ENCODE measurements at regions not wholly inside any gene's neighbourhood (a gene's known extent, or its start where the extent isn't known, plus 50 kb on each side); places are given as distances from the start of the nearest gene placed in this dataset.
"Not testable (repeated sequence)": the region's sequence is repeated elsewhere in the genome, so short reads cannot be mapped to it uniquely, and the experiment has no call there.

DNA sequence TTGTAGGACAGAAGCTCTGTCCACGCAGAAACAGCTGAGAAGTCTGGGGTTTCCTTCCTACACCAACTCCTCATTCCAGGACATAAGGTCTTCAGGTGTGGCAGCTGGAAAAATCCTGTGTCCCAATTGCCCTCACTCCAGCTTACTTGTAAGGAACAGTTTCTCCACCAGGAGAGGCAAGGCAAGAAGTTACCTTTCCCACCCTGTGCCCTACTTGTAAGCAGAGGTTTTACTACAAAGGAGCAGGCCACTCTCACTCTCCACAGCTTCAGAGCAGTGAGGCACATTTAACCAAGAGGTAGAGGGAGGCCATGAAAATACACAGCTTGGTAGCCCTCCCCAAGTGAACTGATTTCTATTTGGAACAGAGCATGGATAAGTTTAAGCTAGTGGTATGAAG, 277.3 kb upstream of the SPATA31A3 start:
- not testable (repeated sequence) for H3K9me3 Mint-ChIP-seq

DNA sequence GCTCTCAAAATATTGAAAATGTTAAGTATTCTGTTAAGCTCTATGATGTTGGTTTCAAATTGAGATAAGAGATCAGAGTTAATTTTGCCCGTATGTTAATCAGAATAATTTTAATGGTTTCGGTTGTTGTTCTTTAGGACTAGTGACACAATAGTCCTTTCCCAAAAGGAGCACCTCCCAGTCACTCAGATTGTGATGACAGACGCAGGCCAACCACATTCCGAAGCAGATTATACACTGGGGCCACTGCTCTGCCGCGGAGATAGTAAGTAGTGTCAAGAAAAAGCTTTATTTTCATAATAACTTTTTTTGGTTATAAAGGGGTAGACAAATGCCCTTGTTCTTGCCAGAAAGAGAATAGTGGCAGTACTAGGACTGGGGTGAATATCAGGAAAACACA, 265.5 kb upstream of the SPATA31A3 start:
- H3K36me3 Mint-ChIP-seq (ENCODE audit: low read depth); H3K4me1 Mint-ChIP-seq (ENCODE audit: low read depth); H3K27ac Mint-ChIP-seq; POLR2A ChIA-PET; H3K9me3 Mint-ChIP-seq; CTCF ChIA-PET; DNase-seq; ATAC-seq; intact Hi-C loops (cut with micrococcal nuclease); H3K27me3 Mint-ChIP-seq; H3K4me3 Mint-ChIP-seq: not testable (repeated sequence)

More for the DNA sequence above, 277.3 kb upstream of the SPATA31A3 start:
- POLR2A ChIA-PET; ATAC-seq; H3K4me1 Mint-ChIP-seq (ENCODE audit: low read depth); DNase-seq; H3K4me3 Mint-ChIP-seq; H3K27ac Mint-ChIP-seq; CTCF ChIA-PET; H3K36me3 Mint-ChIP-seq (ENCODE audit: low read depth); intact Hi-C loops (cut with micrococcal nuclease); H3K27me3 Mint-ChIP-seq: not testable (repeated sequence)

DNA sequence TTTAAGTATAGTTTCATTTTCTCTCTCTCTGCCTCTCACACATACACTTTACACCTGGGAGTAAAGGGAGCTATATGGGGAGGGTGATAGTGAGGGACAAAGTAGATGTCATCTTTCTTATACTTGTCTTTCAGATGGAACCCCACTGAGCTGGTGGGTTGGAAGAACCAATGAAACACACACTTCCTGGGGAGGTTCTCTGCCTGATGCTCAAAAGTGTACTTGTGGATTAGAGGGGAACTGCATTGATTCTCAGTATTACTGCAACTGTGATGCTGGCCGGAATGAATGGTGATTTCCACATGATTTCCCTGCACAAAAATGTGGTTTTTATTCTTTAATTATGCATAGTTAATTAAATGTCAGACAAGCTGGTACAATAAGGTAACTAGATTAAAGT, 256.6 kb upstream of the SPATA31A3 start:
- intact Hi-C loops (cut with micrococcal nuclease); ATAC-seq; H3K4me1 Mint-ChIP-seq (ENCODE audit: low read depth); H3K4me3 Mint-ChIP-seq; H3K27me3 Mint-ChIP-seq; H3K27ac Mint-ChIP-seq; CTCF ChIA-PET; H3K9me3 Mint-ChIP-seq; DNase-seq; POLR2A ChIA-PET; H3K36me3 Mint-ChIP-seq (ENCODE audit: low read depth): not testable (repeated sequence)

DNA sequence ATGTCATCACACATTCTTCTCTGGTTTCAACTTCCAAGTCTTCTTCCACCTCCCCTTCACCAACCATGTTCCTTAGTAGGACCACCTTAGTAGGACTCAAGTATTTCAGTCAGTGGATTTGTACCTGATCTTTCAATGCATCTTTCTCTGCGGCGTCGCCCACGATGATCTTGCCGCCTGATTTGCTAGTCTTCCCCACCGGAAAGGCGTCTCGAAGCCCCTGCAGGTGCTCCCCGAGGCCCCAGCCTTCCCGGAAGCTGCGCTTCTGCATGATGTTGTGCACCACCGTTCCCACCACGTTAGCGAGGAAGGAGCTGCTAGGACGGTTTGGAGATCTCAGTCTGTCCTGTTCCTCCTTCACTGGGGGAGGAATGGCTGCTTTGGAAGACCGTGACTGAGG, 219.7 kb upstream of the SPATA31A3 start:
- CTCF ChIA-PET; H3K27me3 Mint-ChIP-seq; H3K4me1 Mint-ChIP-seq (ENCODE audit: low read depth); H3K27ac Mint-ChIP-seq; H3K9me3 Mint-ChIP-seq; H3K4me3 Mint-ChIP-seq; H3K36me3 Mint-ChIP-seq (ENCODE audit: low read depth); intact Hi-C loops (cut with micrococcal nuclease); DNase-seq; ATAC-seq; POLR2A ChIA-PET: not testable (repeated sequence)

DNA sequence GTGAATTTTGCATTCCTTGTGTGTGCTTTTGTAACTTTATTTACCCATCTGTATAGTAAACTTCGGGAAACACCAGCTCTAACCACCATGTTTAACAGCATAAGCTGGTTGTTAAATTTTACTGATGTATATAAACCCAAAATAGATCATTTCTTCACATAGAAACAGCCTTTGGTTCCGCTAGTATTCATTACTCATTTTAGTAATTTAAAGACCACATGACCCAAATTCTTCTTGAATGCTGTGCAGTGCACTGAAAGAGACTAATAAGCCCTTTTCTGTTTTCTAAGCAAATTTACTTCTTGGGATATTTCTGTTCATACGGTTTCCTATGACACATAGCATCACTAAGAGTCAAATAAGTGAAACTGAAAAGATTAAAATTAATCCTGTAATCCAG, 218.5 kb upstream of the SPATA31A3 start:
- H3K9me3 Mint-ChIP-seq; H3K27ac Mint-ChIP-seq; DNase-seq; H3K4me3 Mint-ChIP-seq; CTCF ChIA-PET; H3K27me3 Mint-ChIP-seq; H3K36me3 Mint-ChIP-seq (ENCODE audit: low read depth); intact Hi-C loops (cut with micrococcal nuclease); H3K4me1 Mint-ChIP-seq (ENCODE audit: low read depth); POLR2A ChIA-PET; ATAC-seq: not testable (repeated sequence)

DNA sequence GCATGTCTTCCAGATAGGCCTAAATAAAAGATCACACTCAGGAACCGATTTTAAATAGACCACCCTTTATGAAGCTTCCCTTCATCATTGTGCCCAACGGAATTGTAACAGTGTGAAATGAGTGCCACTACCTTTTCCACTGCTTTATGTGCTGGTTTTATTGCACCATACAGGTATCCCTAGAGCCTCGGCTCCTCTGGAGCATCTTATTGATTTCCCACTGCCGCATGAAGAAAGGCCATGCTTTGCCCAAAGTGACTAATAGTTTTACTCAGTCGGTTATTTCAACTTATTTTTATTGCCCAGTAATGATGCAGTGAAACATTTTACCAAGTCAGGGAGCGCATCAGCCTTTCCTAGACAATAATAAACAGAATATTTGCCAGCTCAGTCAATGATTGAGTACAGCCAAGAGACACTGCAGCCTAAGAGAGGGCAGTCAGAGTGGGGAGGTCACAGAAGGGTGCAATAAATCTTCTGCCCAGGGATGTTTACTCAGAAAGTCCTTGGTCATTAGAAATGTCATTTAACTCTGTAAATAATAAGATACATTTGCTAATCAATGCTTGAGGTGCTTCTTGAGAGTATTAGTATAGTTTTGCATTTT, 216.6 kb upstream of the SPATA31A3 start:
- ATAC-seq; CTCF ChIA-PET; H3K9me3 Mint-ChIP-seq; H3K4me3 Mint-ChIP-seq; H3K27ac Mint-ChIP-seq; H3K36me3 Mint-ChIP-seq (ENCODE audit: low read depth); intact Hi-C loops (cut with micrococcal nuclease); POLR2A ChIA-PET; H3K4me1 Mint-ChIP-seq (ENCODE audit: low read depth); DNase-seq; H3K27me3 Mint-ChIP-seq: not testable (repeated sequence)

DNA sequence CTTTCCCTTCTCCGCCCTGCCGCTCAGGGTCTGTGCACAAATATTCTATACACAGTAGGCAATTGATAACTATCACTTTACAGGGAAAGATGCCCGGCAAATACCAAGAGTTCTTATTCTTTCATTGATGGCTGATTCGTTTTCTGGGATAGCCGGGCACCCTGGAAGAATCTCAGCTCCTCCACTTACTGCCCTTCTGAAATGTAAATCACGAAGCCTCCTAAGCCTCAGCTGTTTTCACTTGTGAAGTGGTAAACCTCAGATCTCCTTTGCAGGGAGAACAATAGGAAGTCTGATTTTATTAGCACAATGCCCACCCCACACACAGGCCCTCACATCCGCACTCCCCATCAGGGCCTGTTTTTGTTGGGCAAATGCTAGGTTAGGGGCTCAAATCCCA, 203.8 kb upstream of the SPATA31A3 start:
- DNase-seq; POLR2A ChIA-PET; H3K9me3 Mint-ChIP-seq; H3K4me1 Mint-ChIP-seq (ENCODE audit: low read depth); H3K27ac Mint-ChIP-seq; H3K36me3 Mint-ChIP-seq (ENCODE audit: low read depth); H3K27me3 Mint-ChIP-seq; CTCF ChIA-PET; intact Hi-C loops (cut with micrococcal nuclease); ATAC-seq; H3K4me3 Mint-ChIP-seq: not testable (repeated sequence)

DNA sequence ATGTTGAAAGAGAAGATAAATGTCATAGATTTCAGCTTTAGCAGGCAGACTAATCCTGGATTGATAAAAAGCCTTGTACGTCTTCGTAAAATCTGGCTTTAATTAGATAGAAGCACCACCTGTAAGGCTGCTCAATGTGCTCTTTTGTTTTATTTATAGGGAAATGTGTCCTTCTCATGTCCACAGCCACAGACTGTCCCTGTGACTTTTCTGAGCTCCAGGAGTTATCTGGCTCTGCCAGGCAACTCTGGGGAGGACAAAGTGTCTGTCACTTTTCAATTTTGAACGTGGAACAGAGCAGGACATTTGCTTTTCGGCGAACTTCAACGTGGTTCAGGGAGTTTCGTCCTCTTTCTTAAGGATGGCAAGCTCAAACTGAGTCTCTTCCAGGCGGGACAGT, 203.0 kb upstream of the SPATA31A3 start:
- ATAC-seq; H3K27me3 Mint-ChIP-seq; H3K9me3 Mint-ChIP-seq; CTCF ChIA-PET; H3K4me1 Mint-ChIP-seq (ENCODE audit: low read depth); POLR2A ChIA-PET; DNase-seq; H3K36me3 Mint-ChIP-seq (ENCODE audit: low read depth); intact Hi-C loops (cut with micrococcal nuclease); H3K4me3 Mint-ChIP-seq; H3K27ac Mint-ChIP-seq: not testable (repeated sequence)

DNA sequence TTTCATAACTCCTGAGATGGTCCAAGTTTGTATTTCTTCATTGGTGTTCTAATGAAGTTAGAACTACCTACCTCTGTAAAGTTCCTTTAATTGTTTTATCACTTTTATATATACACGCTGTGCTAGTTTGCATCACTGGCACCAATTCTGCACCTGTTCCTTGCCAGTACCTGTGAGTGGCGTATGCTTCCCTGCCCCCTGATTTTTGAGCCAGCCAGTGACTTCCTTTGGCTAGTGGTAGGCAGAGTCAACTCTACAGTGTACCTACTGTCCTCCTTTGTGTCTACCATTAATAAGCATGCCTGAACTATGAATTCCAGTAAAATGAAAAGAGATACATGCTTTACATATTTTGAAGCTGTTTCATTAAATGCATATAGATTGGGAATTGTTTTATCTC, 186.8 kb upstream of the SPATA31A3 start:
- intact Hi-C loops (cut with micrococcal nuclease); POLR2A ChIA-PET; H3K36me3 Mint-ChIP-seq (ENCODE audit: low read depth); DNase-seq; ATAC-seq; H3K27ac Mint-ChIP-seq; H3K27me3 Mint-ChIP-seq; H3K4me1 Mint-ChIP-seq (ENCODE audit: low read depth); H3K4me3 Mint-ChIP-seq; H3K9me3 Mint-ChIP-seq; CTCF ChIA-PET: not testable (repeated sequence)

DNA sequence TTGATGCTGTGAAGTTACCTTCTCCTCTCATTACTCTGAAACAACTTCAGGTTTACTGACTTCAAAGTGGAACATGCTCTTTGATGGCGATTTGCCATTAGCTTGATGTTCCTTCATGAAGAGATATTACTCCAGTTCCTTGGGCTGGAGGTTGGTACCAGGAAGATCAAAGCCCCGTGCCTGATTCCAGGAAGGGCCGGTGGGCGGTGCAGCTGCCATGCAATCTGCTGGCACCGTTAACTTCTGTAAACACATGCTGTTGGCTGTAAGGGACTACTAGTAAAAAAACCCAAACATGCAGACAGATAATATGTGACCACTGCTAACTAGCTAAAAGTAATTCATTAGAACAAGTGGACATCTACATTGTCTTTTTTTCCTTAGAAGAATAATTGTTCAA, 182.8 kb upstream of the SPATA31A3 start:
- H3K27ac Mint-ChIP-seq; H3K36me3 Mint-ChIP-seq (ENCODE audit: low read depth); ATAC-seq; CTCF ChIA-PET; DNase-seq; POLR2A ChIA-PET; H3K4me1 Mint-ChIP-seq (ENCODE audit: low read depth); H3K4me3 Mint-ChIP-seq; H3K9me3 Mint-ChIP-seq; H3K27me3 Mint-ChIP-seq; intact Hi-C loops (cut with micrococcal nuclease): not testable (repeated sequence)

DNA sequence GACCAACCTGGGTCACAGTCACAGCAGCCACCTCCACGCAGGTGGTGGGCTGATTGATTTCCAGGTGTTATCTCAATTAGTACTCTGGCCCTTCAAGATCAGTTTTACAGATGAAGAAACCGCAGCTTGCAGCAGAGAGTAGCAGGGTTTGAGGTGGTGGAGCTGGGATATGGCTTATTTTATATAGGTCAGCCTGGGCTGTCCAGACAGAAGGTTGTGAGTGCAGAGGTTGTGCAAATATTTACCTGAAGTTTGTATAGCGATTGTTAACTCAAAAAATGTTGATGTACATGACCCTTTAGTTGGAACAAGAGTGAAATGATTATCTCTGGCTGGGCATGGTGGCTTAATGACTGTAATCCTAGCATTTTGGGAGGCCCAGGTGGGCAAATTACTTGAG, 179.4 kb upstream of the SPATA31A3 start:
- H3K36me3 Mint-ChIP-seq (ENCODE audit: low read depth); POLR2A ChIA-PET; H3K4me3 Mint-ChIP-seq: not testable (repeated sequence)

DNA sequence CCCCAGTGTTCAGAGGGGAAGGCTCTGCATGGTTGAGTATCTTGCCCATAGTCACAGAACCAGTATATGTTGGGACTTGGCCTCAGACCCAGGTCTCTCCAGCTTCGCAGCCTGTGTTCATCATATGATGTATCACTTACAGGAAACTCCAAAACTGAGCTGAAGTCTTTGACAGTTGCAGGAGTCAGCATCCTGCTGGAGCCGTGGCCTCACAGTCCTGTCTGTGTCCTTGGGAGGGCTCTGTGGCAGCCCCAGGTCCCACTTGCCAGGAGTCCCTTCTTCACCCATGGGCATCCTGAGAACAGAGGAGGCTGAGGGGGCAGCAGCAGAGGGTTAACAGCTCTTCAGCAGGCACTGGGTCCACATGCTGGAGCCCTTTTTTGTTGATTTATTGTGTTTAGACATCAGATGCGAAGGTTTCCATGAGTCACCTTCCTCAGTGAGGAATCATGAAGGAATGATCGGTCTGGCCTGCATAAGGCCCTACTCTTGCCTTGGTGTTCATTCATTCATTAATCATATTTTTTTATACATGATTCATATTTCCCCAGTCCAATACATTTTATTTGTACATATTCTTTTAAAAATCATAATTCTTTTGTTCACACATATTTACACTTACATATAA, 176.3 kb upstream of the SPATA31A3 start:
- ATAC-seq; intact Hi-C loops (cut with micrococcal nuclease); DNase-seq; POLR2A ChIA-PET; H3K36me3 Mint-ChIP-seq (ENCODE audit: low read depth); H3K9me3 Mint-ChIP-seq; H3K27me3 Mint-ChIP-seq; H3K4me3 Mint-ChIP-seq; H3K4me1 Mint-ChIP-seq (ENCODE audit: low read depth); H3K27ac Mint-ChIP-seq; CTCF ChIA-PET: not testable (repeated sequence)

More for the DNA sequence above, 179.4 kb upstream of the SPATA31A3 start:
- intact Hi-C loops (cut with micrococcal nuclease); H3K9me3 Mint-ChIP-seq; CTCF ChIA-PET; H3K27ac Mint-ChIP-seq; H3K27me3 Mint-ChIP-seq; H3K4me1 Mint-ChIP-seq (ENCODE audit: low read depth); DNase-seq; ATAC-seq: not testable (repeated sequence)

All from activated CD8-positive, alpha-beta T cell treated with anti-CD3 and anti-CD28 coated beads for 36 hours (primary cell).